Loucy (cell line): ENCODE measurements at regions not wholly inside any gene's neighbourhood (a gene's known extent, or its start where the extent isn't known, plus 50 kb on each side); places are given as distances from the start of the nearest gene placed in this dataset.

Experiments used
- H2AFZ ChIP-seq: fragments of 200-600 bp; sonication (generic); 2 replicates; pipeline ENCODE4 v1.6.0; 2016; ENCODE audit warnings: antibody characterized with exemption, mild to moderate bottlenecking, low read length, moderate library complexity
- H3F3A ChIP-seq: fragments of 200-600 bp; 2 replicates; pipeline ENCODE4 v1.6.0; 2016; ENCODE audit warnings: antibody characterized with exemption, low read depth, mild to moderate bottlenecking
- H3K27me3 ChIP-seq: fragments of 200-600 bp; sonication (generic); 2 replicates; pipeline ENCODE4 v1.6.1; 2014; ENCODE audit warnings: low read length, mild to moderate bottlenecking; ENCODE audit not compliant: insufficient read depth, poor library complexity, severe bottlenecking
- H3K36me3 ChIP-seq: fragments of 200-600 bp; sonication (generic); 2 replicates; pipeline ENCODE4 v1.6.1; 2016; ENCODE audit warnings: low read length; ENCODE audit not compliant: insufficient read depth
- H3K4me1 ChIP-seq: fragments of 200-600 bp; sonication (generic); 2 replicates; pipeline ENCODE4 v1.5.1; 2014; ENCODE audit warnings: low read length, mild to moderate bottlenecking; ENCODE audit not compliant: insufficient read depth, poor library complexity, severe bottlenecking
- H3K4me2 ChIP-seq: fragments of 200-600 bp; sonication (generic); 2 replicates; pipeline ENCODE4 v1.6.0; 2014; ENCODE audit warnings: antibody characterized with exemption, low read length, low read depth, mild to moderate bottlenecking; ENCODE audit not compliant: poor library complexity, severe bottlenecking
- H3K4me3 ChIP-seq: fragments of 200-600 bp; sonication (generic); 2 replicates; pipeline ENCODE4 v1.5.1; 2014; ENCODE audit warnings: low read length, mild to moderate bottlenecking, mixed read lengths; ENCODE audit not compliant: poor library complexity, severe bottlenecking
- H3K79me2 ChIP-seq: fragments of 200-600 bp; sonication (generic); 2 replicates; pipeline ENCODE4 v1.6.1; 2014; ENCODE audit warnings: low read length; ENCODE audit not compliant: insufficient read depth
- H3K9ac ChIP-seq: fragments of 200-600 bp; sonication (generic); 2 replicates; pipeline ENCODE4 v1.6.0; 2014; ENCODE audit warnings: mild to moderate bottlenecking, low read depth, low read length, moderate library complexity; ENCODE audit not compliant: poor library complexity, severe bottlenecking
- H3K9me2 ChIP-seq: fragments of 200-600 bp; sonication (generic); replicated peaks from 2 replicates; pipeline ENCODE4 v1.6.1; 2016; ENCODE audit warnings: low read depth, low read length, mixed read lengths
- H3K9me3 ChIP-seq: fragments of 200-600 bp; sonication (generic); 2 replicates; pipeline ENCODE4 v1.6.1; 2014; ENCODE audit warnings: mild to moderate bottlenecking, antibody characterized with exemption, low read length, low read depth; ENCODE audit not compliant: insufficient read depth
- H4K20me1 ChIP-seq: fragments of 200-600 bp; sonication (generic); 2 replicates; pipeline ENCODE4 v1.6.0; 2014; ENCODE audit warnings: antibody characterized with exemption, low read length, mild to moderate bottlenecking; ENCODE audit not compliant: insufficient read depth, poor library complexity, severe bottlenecking
- CTCF ChIP-seq: fragments of 200-600 bp; sonication (generic); conservative IDR thresholded peaks from 2 replicates; pipeline ENCODE4 v1.5.1; 2014; ENCODE audit warnings: mild to moderate bottlenecking, antibody characterized with exemption, low read length
- EZH2phosphoT487 ChIP-seq: fragments of 200-600 bp; IDR thresholded peaks from 2 replicates; pipeline ENCODE4 v1.6.1; 2018; ENCODE audit warnings: antibody characterized with exemption, mild to moderate bottlenecking, moderate library complexity, borderline replicate concordance

DNA sequence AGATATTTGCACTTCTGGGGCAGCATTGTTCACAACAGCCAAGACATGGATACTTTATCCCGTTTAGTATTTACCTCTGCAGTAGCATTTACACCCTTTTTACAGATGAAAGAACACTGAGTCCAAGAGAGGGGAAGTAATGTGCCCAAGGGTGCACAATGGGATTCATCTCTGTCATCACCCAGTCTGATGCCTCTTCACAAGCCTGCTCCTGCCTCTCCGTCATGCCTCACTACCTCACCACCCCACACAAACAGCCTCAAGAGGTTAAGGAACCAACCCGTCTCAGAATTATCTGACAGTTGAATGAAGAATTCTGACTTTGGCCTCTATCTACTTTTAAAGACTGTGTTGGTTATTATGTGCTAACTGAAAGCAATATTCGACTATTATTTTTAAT lies 368.4 kb downstream of the ATP23 start:
- Histone ChIP-seq H3K27me3 (no peaks in the 10 kb centered on the region), H4K20me1 (no peaks in the 10 kb centered on the region), H3K36me3 (no peaks in the 10 kb centered on the region), H3K4me2 (no peak overlapping the region), H3K9me2 (no peaks in the 10 kb centered on the region), H3K4me3 (no peak overlapping the region), H3K4me1 (no peaks in the 10 kb centered on the region), H2AFZ (no peak overlapping the region), H3K9me3 (no peaks in the 10 kb centered on the region), H3F3A (no peaks in the 10 kb centered on the region), H3K79me2 (no peaks in the 10 kb centered on the region), H3K9ac (no peak overlapping the region)
- TF ChIP-seq EZH2phosphoT487: no peak
- no peak for TF ChIP-seq CTCF

- H3K4me2 ChIP-seq: no peak overlapping the region
- no peak overlapping the region for H3K4me3 ChIP-seq
- TF ChIP-seq EZH2phosphoT487 (no peak), CTCF (no peak)
- no peaks in the 10 kb centered on the region for H3F3A ChIP-seq
- no peaks in the 10 kb centered on the region for H3K27me3 ChIP-seq
- no peaks in the 10 kb centered on the region for H3K9me2 ChIP-seq
- no peaks in the 10 kb centered on the region for H3K4me1 ChIP-seq
- H3K9me3 ChIP-seq: no peaks in the 10 kb centered on the region
- no peaks in the 10 kb centered on the region for H4K20me1 ChIP-seq
- no peaks in the 10 kb centered on the region for H3K79me2 ChIP-seq
- no peak overlapping the region for H3K9ac ChIP-seq
- H3K36me3 ChIP-seq: no peaks in the 10 kb centered on the region
- H2AFZ ChIP-seq: no peak overlapping the region
Measured at GRCh38 chr12:58310368-58310767, 369.0 kb downstream of the ATP23 start.

GRCh38 chr12:58310809-58311622 lies 369.6 kb downstream of the ATP23 start:
- Histone ChIP-seq H3F3A (no peaks in the 10 kb centered on the region), H2AFZ (no peak overlapping the region), H3K4me3 (no peak overlapping the region), H3K9me3 (no peaks in the 10 kb centered on the region), H3K4me1 (no peaks in the 10 kb centered on the region), H3K4me2 (no peak overlapping the region), H3K9ac (no peak overlapping the region), H4K20me1 (no peaks in the 10 kb centered on the region), H3K9me2 (no peaks in the 10 kb centered on the region), H3K27me3 (no peaks in the 10 kb centered on the region), H3K79me2 (no peaks in the 10 kb centered on the region), H3K36me3 (no peaks in the 10 kb centered on the region)
- TF ChIP-seq EZH2phosphoT487: no peak
- TF ChIP-seq CTCF: no peak
